ENCODE measurements at regions not wholly inside any gene's neighbourhood (a gene's known extent, or its start where the extent isn't known, plus 50 kb on each side); places are given as distances from the start of the nearest gene placed in this dataset.
A peak's percentile ranks its signal among the peaks of the same experiment; 100 is the strongest.
"Not testable (repeated sequence)": the region's sequence is repeated elsewhere in the genome, so short reads cannot be mapped to it uniquely, and the experiment has no call there.

DNA sequence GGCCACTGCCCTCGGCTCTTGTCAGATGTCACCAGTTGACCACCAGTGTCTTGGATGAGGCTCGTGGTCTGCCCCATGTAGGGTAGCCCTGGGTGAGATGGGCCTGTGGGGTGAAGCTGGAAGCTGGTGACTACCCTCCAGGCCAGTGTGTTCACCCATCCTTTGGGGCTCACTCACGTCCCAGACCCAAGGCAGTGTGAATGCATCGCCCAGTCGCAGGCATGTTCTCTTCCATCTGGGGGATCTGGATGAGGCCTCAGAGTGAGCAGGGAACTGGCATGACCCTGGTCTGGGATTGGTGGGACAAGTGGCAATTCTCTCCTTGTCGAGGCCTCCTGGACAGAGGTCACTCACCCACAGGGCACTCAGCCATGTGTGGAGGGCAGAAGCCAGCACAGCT, 120.1 kb upstream of the PHACTR3 start:
- peak; percentile 41 for DNase-seq
- Histone ChIP-seq H3K27ac (no peak overlapping the region), H3K4me3 (no peak overlapping the region), H3K4me1 (no peaks in the 10 kb centered on the region), H3K27me3 (replicated peaks in 1 of 7) (peaks cover 0 to 43% (median 7%) of the 10 kb centered on the region in 7 donors), H3K9me3 (no peaks in the 10 kb centered on the region), H3K36me3 (no peaks in the 10 kb centered on the region)
- intact Hi-C loops (cut with DNase I; ENCODE audit: low total_unique reads) = no loop called here
- 74 to 90% (median 78%) methylated on average over 5 to 6 of the region's 6 CpGs for WGBS, 5 donors
- TF ChIP-seq, protein P1, sequence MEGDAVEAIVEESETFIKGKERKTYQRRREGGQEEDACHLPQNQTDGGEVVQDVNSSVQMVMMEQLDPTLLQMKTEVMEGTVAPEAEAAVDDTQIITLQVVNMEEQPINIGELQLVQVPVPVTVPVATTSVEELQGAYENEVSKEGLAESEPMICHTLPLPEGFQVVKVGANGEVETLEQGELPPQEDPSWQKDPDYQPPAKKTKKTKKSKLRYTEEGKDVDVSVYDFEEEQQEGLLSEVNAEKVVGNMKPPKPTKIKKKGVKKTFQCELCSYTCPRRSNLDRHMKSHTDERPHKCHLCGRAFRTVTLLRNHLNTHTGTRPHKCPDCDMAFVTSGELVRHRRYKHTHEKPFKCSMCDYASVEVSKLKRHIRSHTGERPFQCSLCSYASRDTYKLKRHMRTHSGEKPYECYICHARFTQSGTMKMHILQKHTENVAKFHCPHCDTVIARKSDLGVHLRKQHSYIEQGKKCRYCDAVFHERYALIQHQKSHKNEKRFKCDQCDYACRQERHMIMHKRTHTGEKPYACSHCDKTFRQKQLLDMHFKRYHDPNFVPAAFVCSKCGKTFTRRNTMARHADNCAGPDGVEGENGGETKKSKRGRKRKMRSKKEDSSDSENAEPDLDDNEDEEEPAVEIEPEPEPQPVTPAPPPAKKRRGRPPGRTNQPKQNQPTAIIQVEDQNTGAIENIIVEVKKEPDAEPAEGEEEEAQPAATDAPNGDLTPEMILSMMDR (IDR thresholded peaks at IDR 0.05 in 8 of 11, conservative IDR thresholded peaks at IDR 0.05 in 3 of 11) = no peak
- no peak for TF ChIP-seq POLR2A (IDR thresholded peaks at IDR 0.05)
- no peak for TF ChIP-seq POLR2AphosphoS5 (IDR thresholded peaks at IDR 0.05)

DNA sequence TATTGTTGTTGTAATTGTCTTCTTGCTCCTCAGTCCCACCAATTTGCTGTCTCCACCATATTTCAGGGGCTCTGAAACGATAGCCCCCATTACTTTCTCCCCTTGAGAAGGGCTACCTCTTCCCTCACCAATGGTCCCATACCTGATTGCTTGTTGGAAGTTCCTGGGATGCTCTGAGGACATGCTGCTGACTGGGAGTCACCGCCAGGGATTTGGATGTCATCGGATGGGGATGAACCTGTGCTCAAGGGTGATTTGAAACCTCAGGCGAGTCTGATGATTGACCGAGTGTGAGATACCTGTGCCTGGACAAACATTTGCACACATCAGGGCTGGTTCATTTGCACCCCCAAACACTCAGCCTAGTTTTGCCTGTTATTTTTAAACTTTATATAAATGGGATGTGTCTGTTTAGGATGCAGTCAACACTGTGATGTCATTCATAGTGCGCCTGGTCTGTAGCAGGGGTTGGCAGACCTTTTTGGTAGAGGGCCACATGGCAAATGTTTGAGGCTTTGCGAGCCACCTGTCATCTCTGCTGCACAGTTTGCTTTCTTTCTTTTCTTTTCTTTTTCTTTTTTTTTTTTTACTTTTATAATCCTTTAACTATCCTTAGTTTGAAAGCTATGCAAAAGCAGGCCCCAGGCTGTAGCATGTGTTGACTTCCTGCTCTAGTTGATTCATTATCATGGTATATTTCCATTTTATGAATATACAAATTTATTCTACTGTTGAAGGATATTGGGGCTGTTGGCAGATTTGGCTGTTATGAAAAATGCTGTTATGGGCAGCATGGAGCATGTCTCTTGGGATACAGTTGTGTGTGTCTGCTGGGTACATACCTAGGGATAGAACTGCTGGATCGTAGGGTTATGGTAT, 118.5 kb upstream of the PHACTR3 start:
- TF ChIP-seq POLR2A (IDR thresholded peaks at IDR 0.05) (no peak), POLR2AphosphoS5 (IDR thresholded peaks at IDR 0.05) (no peak)
- TF ChIP-seq, protein P1 (IDR thresholded peaks at IDR 0.05 in 8 of 11, conservative IDR thresholded peaks at IDR 0.05 in 3 of 11) = no peak
- H3K36me3 ChIP-seq = no peaks in the 10 kb centered on the region
- WGBS, 5 donors = 93 to 97% (median 94%) methylated on average over 8 of the region's 8 CpGs

DNA sequence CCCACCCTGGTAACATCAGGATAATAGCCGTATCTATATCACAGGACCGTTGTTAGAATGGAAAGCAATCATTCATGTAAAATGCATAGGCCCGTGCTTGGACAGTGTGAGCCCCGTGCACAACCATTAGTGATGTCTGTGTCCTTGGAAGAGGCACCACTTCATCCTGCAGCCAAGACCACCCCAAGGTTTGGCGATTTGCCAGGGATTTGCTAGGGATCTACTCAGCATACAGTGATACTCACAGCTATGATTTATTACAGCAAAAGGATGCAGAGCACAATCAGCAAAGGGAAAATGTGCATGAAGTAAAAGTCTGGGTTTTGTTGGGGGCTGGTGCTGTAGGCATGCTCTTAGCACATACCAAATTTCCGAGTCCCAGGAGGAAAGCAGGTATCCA, 115.9 kb upstream of the PHACTR3 start:
- intact Hi-C loops (cut with DNase I; ENCODE audit: low total_unique reads); H3K36me3 ChIP-seq; H3K9me3 ChIP-seq; H3K4me3 ChIP-seq; H3K4me1 ChIP-seq; H3K27ac ChIP-seq: not testable (repeated sequence)
- peaks cover 0 to 11% (median 0%) of the 10 kb centered on the region in 7 donors for H3K27me3 ChIP-seq (replicated peaks in 1 of 7)
- DNase-seq = peak; percentile 1
- WGBS, 5 donors = 68 to 79% (median 72%) methylated on average over 6 of the region's 6 CpGs

More for the DNA sequence above, 118.5 kb upstream of the PHACTR3 start:
- no peak overlapping the region for H3K27ac ChIP-seq
- H3K4me1 ChIP-seq = no peaks in the 10 kb centered on the region
- intact Hi-C loops (cut with DNase I; ENCODE audit: low total_unique reads) = no loop called here
- H3K27me3 ChIP-seq (replicated peaks in 1 of 7) = peaks cover 0 to 37% (median 7%) of the 10 kb centered on the region in 7 donors
- H3K4me3 ChIP-seq = no peak overlapping the region
- no peaks in the 10 kb centered on the region for H3K9me3 ChIP-seq
- peak; percentile 10 for DNase-seq

DNA sequence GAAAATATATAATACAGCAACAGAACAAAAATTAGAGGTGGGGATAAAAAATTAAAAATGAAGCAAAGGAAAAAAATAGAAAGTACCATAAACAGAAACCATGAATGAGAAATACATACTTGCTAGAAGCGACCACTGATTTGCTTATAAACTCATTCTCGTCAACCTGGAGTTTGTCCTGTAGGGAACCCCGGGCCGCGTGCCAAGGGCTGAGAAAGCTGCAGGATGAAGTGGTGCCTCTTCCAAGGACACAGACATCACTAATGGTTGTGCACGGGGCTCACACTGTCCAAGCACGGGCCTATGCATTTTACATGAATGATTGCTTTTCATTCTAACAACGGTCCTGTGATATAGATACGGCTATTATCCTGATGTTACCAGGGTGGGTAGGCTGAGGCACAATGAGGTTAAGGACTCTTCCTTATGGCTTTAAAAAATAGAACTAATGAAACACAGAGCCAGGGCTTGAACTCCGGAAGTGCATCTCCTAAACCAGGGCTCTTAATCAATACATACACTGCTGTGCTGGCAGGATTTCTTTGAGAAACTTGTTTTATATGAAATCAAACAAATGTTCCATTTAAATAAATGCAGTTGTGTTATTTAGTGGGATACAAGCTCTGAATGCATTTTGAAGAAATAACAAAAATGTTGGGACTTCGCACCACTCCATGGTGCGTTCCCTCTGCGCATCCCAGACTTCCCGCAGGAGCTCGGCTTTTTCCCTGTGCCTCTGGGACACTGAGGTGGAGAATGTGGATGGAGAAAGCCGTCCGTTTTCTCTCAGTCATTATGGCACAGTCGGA, 113.9 kb upstream of the PHACTR3 start:
- not testable (repeated sequence) for H3K36me3 ChIP-seq, H3K4me1 ChIP-seq, H3K27ac ChIP-seq, H3K4me3 ChIP-seq, H3K9me3 ChIP-seq
- DNase-seq = peak; percentile 56
- intact Hi-C loops (cut with DNase I; ENCODE audit: low total_unique reads) = loop anchor here (10.0 kb wide), 1 partner anchor 266 kb away; no protein-coding TSS in a partner anchor
- peaks cover 0 to 17% (median 0%) of the 10 kb centered on the region in 7 donors for H3K27me3 ChIP-seq (replicated peaks in 1 of 7)
- WGBS, 5 donors = 80 to 89% (median 83%) methylated on average over 17 to 18 of the region's 18 CpGs

DNA sequence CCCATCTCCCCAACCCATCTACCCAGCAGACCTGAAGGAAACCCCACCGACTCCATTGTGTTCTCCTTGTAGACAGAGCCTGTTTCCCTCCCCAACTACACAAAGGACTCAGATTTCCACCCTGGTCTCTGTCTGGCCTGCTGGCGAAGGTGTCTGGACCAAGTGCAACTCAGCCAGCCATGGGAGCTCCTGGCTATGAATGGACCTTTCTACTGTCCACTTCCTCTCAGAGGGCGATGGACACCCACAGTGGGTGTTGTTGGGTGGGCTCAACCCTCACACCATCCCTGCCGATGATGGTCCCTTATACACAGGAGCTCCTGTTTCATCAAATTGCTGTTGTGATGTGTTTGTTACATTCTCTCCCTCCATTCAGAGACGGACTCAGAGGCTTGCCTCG, 112.5 kb upstream of the PHACTR3 start:
- Histone ChIP-seq H3K36me3 (no peaks in the 10 kb centered on the region), H3K9me3 (no peaks in the 10 kb centered on the region), H3K27ac (no peak overlapping the region), H3K27me3 (replicated peaks in 1 of 7) (peaks cover 0 to 31% (median 2%) of the 10 kb centered on the region in 7 donors), H3K4me3 (no peak overlapping the region), H3K4me1 (peaks cover 0 to 5% (median 0%) of the 10 kb centered on the region in 6 donors)
- TF ChIP-seq, protein P1 (IDR thresholded peaks at IDR 0.05 in 8 of 11, conservative IDR thresholded peaks at IDR 0.05 in 3 of 11) = no peak
- intact Hi-C loops (cut with DNase I; ENCODE audit: low total_unique reads) = loop anchor here (10.0 kb wide), 1 partner anchor 267 kb away; no protein-coding TSS in a partner anchor
- DNase-seq = no peak
- 82 to 93% (median 92%) methylated on average over 5 to 6 of the region's 6 CpGs for WGBS, 5 donors
